ENCODE measurements at regions not wholly inside any gene's neighbourhood (a gene's known extent, or its start where the extent isn't known, plus 50 kb on each side); places are given as distances from the start of the nearest gene placed in this dataset.

GRCh38 chr16:8295513-8296237 lies 294.6 kb downstream of the TMEM114 start:
- Histone ChIP-seq H3K36me3 (ENCODE audit: control insufficient read depth, insufficient read depth, low read length) (no peaks in the 10 kb centered on the region), H3K4me1 (ENCODE audit: control insufficient read depth, insufficient read depth, low read length) (no peaks in the 10 kb centered on the region), H3K9ac (ENCODE audit: extremely low read depth, low read length, poor library complexity, severe bottlenecking) (no peak overlapping the region), H3K9me3 (ENCODE audit: control insufficient read depth, low read length) (no peaks in the 10 kb centered on the region), H3K27ac (ENCODE audit: low read depth, low read length) (no peak overlapping the region), H3K27me3 (ENCODE audit: control insufficient read depth, insufficient read depth, low read length, poor library complexity, severe bottlenecking) (no peaks in the 10 kb centered on the region), H3K4me3 (ENCODE audit: low read length) (no peak overlapping the region)
- Mint-ChIP-seq H3K27ac (no peak overlapping the region), H3K4me3 (no peak overlapping the region), H3K9me3 (no peaks in the 10 kb centered on the region), H3K27me3 (ENCODE audit: insufficient read depth) (no peaks in the 10 kb centered on the region), H3K4me1 (no peaks in the 10 kb centered on the region), H3K36me3 (ENCODE audit: low read depth) (no peaks in the 10 kb centered on the region)
- TF ChIP-seq CTCF (conservative IDR thresholded peaks at IDR 0.05) = no peak
- no peak for DNase-seq
- WGBS, 2 experiments (ENCODE audit: insufficient coverage in 1 of 2, insufficient read length in 1 of 2) = 92 to 94% methylated on average over 8 to 11 of the region's 11 CpGs

- Histone ChIP-seq H3K9me3 (ENCODE audit: control insufficient read depth, low read length) (no peaks in the 10 kb centered on the region), H3K4me3 (ENCODE audit: low read length) (no peak overlapping the region), H3K36me3 (ENCODE audit: control insufficient read depth, insufficient read depth, low read length) (no peaks in the 10 kb centered on the region), H3K4me1 (ENCODE audit: control insufficient read depth, insufficient read depth, low read length) (no peaks in the 10 kb centered on the region), H3K27ac (ENCODE audit: low read depth, low read length) (no peak overlapping the region), H3K9ac (ENCODE audit: extremely low read depth, low read length, poor library complexity, severe bottlenecking) (no peak overlapping the region), H3K27me3 (ENCODE audit: control insufficient read depth, insufficient read depth, low read length, poor library complexity, severe bottlenecking) (no peaks in the 10 kb centered on the region)
- no peak overlapping the region for H3K4me3 Mint-ChIP-seq
- H3K27me3 Mint-ChIP-seq (ENCODE audit: insufficient read depth) = peaks cover 1% of the 10 kb centered on the region
- H3K9me3 Mint-ChIP-seq = no peaks in the 10 kb centered on the region
- no peak overlapping the region for H3K27ac Mint-ChIP-seq
- no peaks in the 10 kb centered on the region for H3K36me3 Mint-ChIP-seq (ENCODE audit: low read depth)
- no peaks in the 10 kb centered on the region for H3K4me1 Mint-ChIP-seq
- WGBS, 2 experiments (ENCODE audit: insufficient coverage in 1 of 2, insufficient read length in 1 of 2) = 88 to 94% methylated on average over 3 to 5 of the region's 5 CpGs
- no peak for DNase-seq
- TF ChIP-seq CTCF (conservative IDR thresholded peaks at IDR 0.05) = no peak
Measured at GRCh38 chr16:8293413-8293812, 296.9 kb downstream of the TMEM114 start.

GRCh38 chr16:8292271-8292670 lies 298.0 kb downstream of the TMEM114 start:
- Mint-ChIP-seq H3K9me3 (no peaks in the 10 kb centered on the region), H3K4me1 (peaks cover 5% of the 10 kb centered on the region), H3K36me3 (ENCODE audit: low read depth) (no peaks in the 10 kb centered on the region), H3K4me3 (no peak overlapping the region), H3K27ac (no peak overlapping the region), H3K27me3 (ENCODE audit: insufficient read depth) (peaks cover 1% of the 10 kb centered on the region)
- 95 to 97% methylated on average over 5 to 6 of the region's 6 CpGs for WGBS, 2 experiments (ENCODE audit: insufficient coverage in 1 of 2, insufficient read length in 1 of 2)
- Histone ChIP-seq H3K36me3 (ENCODE audit: control insufficient read depth, insufficient read depth, low read length) (no peaks in the 10 kb centered on the region), H3K27me3 (ENCODE audit: control insufficient read depth, insufficient read depth, low read length, poor library complexity, severe bottlenecking) (no peaks in the 10 kb centered on the region), H3K9me3 (ENCODE audit: control insufficient read depth, low read length) (no peaks in the 10 kb centered on the region), H3K9ac (ENCODE audit: extremely low read depth, low read length, poor library complexity, severe bottlenecking) (no peak overlapping the region), H3K27ac (ENCODE audit: low read depth, low read length) (no peak overlapping the region), H3K4me3 (ENCODE audit: low read length) (no peak overlapping the region), H3K4me1 (ENCODE audit: control insufficient read depth, insufficient read depth, low read length) (peaks cover 2% of the 10 kb centered on the region)
- TF ChIP-seq CTCF (conservative IDR thresholded peaks at IDR 0.05) = no peak
- no peak for DNase-seq

Data from endodermal cell (in vitro differentiated cells).